Vagina (tissue), 2 donors: ENCODE measurements at regions not wholly inside any gene's neighbourhood (a gene's known extent, or its start where the extent isn't known, plus 50 kb on each side); places are given as distances from the start of the nearest gene placed in this dataset.

ENCODE experiments used
- CTCF ChIP-seq, 3 experiments: fragments of 450-650 bp in 2 of 3; fragments of 200-600 bp in 1 of 3; sonication (generic) in 1 of 3; IDR thresholded peaks; one replicate each; pipeline ENCODE4 v1.5.1; 2017 to 2019; ENCODE audit warnings: antibody characterized with exemption in 3 of 3, mild to moderate bottlenecking in 2 of 3, moderate library complexity in 2 of 3
- POLR2A ChIP-seq, 2 donors: fragments of 450-650 bp; IDR thresholded peaks; one replicate each; pipeline ENCODE4 v1.6.1; 2017; ENCODE audit warnings: antibody characterized with exemption in 2 of 2, mild to moderate bottlenecking in 2 of 2, moderate library complexity in 2 of 2
- POLR2AphosphoS5 ChIP-seq, 2 donors: sonication (generic); formaldehyde crosslinking; IDR thresholded peaks; one replicate each; pipeline ENCODE4 v1.9.0; 2017; ENCODE audit warnings: antibody characterized with exemption in 2 of 2, mild to moderate bottlenecking in 2 of 2, low read depth in 1 of 2; ENCODE audit not compliant: insufficient read depth in 1 of 2

- TF ChIP-seq CTCF (IDR thresholded peaks at IDR 0.05) (no peak), POLR2AphosphoS5 (IDR thresholded peaks at IDR 0.05; ENCODE audit: insufficient read depth in 1 of 2, low read depth in 1 of 2) (no peak), POLR2A (IDR thresholded peaks at IDR 0.05) (no peak)
Measured at GRCh38 chr5:112586596-112587062, 151.1 kb upstream of the APC start.
